GM12873 (cell line): ENCODE measurements at regions not wholly inside any gene's neighbourhood (a gene's known extent, or its start where the extent isn't known, plus 50 kb on each side); places are given as distances from the start of the nearest gene placed in this dataset.

Experiments
- CTCF ChIP-seq: IDR thresholded peaks from 2 replicates; pipeline ENCODE4 v1.5.1; 2012; ENCODE audit warnings: low read depth, mild to moderate bottlenecking, moderate library complexity, low read length, control low read depth; ENCODE audit not compliant: insufficient read depth; ENCODE audit errors: missing control alignments

GRCh38 chr5:124289130-124289529 is 457.3 kb downstream of the ZNF608 start:
- no peak for TF ChIP-seq CTCF

GRCh38 chr5:124287813-124288212 is 458.6 kb downstream of the ZNF608 start:
- TF ChIP-seq CTCF = no peak

GRCh38 chr5:124285733-124286132 is 460.7 kb downstream of the ZNF608 start:
- TF ChIP-seq CTCF = no peak

GRCh38 chr5:124285071-124285470 is 461.4 kb downstream of the ZNF608 start:
- no peak for TF ChIP-seq CTCF

- no peak for TF ChIP-seq CTCF
Measured at GRCh38 chr5:124283031-124283430, 463.4 kb downstream of the ZNF608 start.

GRCh38 chr5:124280079-124280478 is 466.4 kb downstream of the ZNF608 start:
- TF ChIP-seq CTCF = no peak

- TF ChIP-seq CTCF = no peak
Measured at GRCh38 chr5:124279146-124279876, 467.1 kb downstream of the ZNF608 start.

- no peak for TF ChIP-seq CTCF
Measured at GRCh38 chr5:124278636-124279035, 467.8 kb downstream of the ZNF608 start.
